ENCODE measurements at regions not wholly inside any gene's neighbourhood (a gene's known extent, or its start where the extent isn't known, plus 50 kb on each side); places are given as distances from the start of the nearest gene placed in this dataset.

- TF ChIP-seq IRF2 (CRISPR knock-in tag; IDR thresholded peaks at IDR 0.05) (no peak), RARA (CRISPR knock-in tag; IDR thresholded peaks at IDR 0.05) (peak; percentile 75), ZNF335 (CRISPR knock-in tag; IDR thresholded peaks at IDR 0.05) (no peak), ARID2 (CRISPR knock-in tag; IDR thresholded peaks at IDR 0.05; ENCODE audit: borderline replicate concordance) (no peak), ZBTB38 (CRISPR knock-in tag; IDR thresholded peaks at IDR 0.05) (no peak), CCAR2 (optimal IDR thresholded peaks at IDR 0.05; ENCODE audit: low read depth, low read length) (no peak), IKZF5 (CRISPR knock-in tag; IDR thresholded peaks at IDR 0.05) (no peak), FOXK1 (CRISPR knock-in tag; IDR thresholded peaks at IDR 0.05; ENCODE audit: borderline replicate concordance, low read depth) (peak; percentile 43; the same call in 1 of the 2 replicates), CHD4 (IDR thresholded peaks at IDR 0.05; ENCODE audit: borderline replicate concordance, low read length) (no peak), HBP1 (CRISPR knock-in tag; IDR thresholded peaks at IDR 0.05; ENCODE audit: low read depth) (no peak), DMAP1 (CRISPR knock-in tag; IDR thresholded peaks at IDR 0.05) (peak; percentile 24; the same call in 1 of the 2 replicates), EP300 (IDR thresholded peaks at IDR 0.05; ENCODE audit: low read depth in 2 of 2, low read length in 2 of 2) (peak in 1 of 2 experiments; percentile 70; a peak in 1 of 4 replicates), EP300 (CRISPR knock-in tag; IDR thresholded peaks at IDR 0.05; ENCODE audit: borderline replicate concordance) (no peak), MAFF (IDR thresholded peaks at IDR 0.05; ENCODE audit: low read depth, low read length) (no peak), TARDBP (CRISPR knock-in tag; IDR thresholded peaks at IDR 0.05) (no peak), SRF (IDR thresholded peaks at IDR 0.05; ENCODE audit: low read depth, low read length) (no peak), ZNF547 (CRISPR knock-in tag; IDR thresholded peaks at IDR 0.05) (0 out of 2 replicates have a peak, but pooled peaks have one; percentile 5), NR2F6 (IDR thresholded peaks at IDR 0.05) (peak; percentile 87), NR2F6 (CRISPR knock-in tag; IDR thresholded peaks at IDR 0.05) (peak; percentile 92), LCORL (IDR thresholded peaks at IDR 0.05) (no peak), LCORL (CRISPR knock-in tag; IDR thresholded peaks at IDR 0.05) (no peak), ETV6 (CRISPR knock-in tag; conservative IDR thresholded peaks at IDR 0.05) (no peak), MBD4 (IDR thresholded peaks at IDR 0.05; ENCODE audit: borderline replicate concordance, low read length) (0 out of 2 replicates have a peak, but pooled peaks have one; percentile 38), GMEB2 (CRISPR knock-in tag; IDR thresholded peaks at IDR 0.05; ENCODE audit: low read depth) (no peak)
Observed at GRCh38 chr1:234986750-234987414, 141.8 kb downstream of the TOMM20 start (continued).
